ENCODE measurements at regions not wholly inside any gene's neighbourhood (a gene's known extent, or its start where the extent isn't known, plus 50 kb on each side); places are given as distances from the start of the nearest gene placed in this dataset.

GRCh38 chr14:27063959-27064358 lies 466.1 kb upstream of the NOVA1 start:
- no peak for DNase-seq (ENCODE audit: low read depth)
- TF ChIP-seq CTCF (conservative IDR thresholded peaks at IDR 0.05; ENCODE audit: low read depth, low read length), result no peak

GRCh38 chr14:27065886-27066285 lies 468.1 kb upstream of the NOVA1 start:
- no peak for TF ChIP-seq CTCF (conservative IDR thresholded peaks at IDR 0.05; ENCODE audit: low read depth, low read length)
- H3K4me3 ChIP-seq (ENCODE audit: low read length), result no peak overlapping the region
- DNase-seq (ENCODE audit: low read depth), result no peak

More at GRCh38 chr14:27063959-27064358, 466.1 kb upstream of the NOVA1 start:
- no peak overlapping the region for H3K4me3 ChIP-seq (ENCODE audit: low read length)

- no peak for DNase-seq (ENCODE audit: low read depth)
- TF ChIP-seq CTCF (conservative IDR thresholded peaks at IDR 0.05; ENCODE audit: low read depth, low read length), result no peak
- no peak overlapping the region for H3K4me3 ChIP-seq (ENCODE audit: low read length)
These were observed 470.1 kb upstream of the NOVA1 start for GRCh38 chr14:27067961-27068360.

- H3K4me3 ChIP-seq (ENCODE audit: low read length), result no peak overlapping the region
- no peak for TF ChIP-seq CTCF (conservative IDR thresholded peaks at IDR 0.05; ENCODE audit: low read depth, low read length)
- no peak for DNase-seq (ENCODE audit: low read depth)
These were observed 474.8 kb upstream of the NOVA1 start for GRCh38 chr14:27072589-27072988.

GRCh38 chr14:27075503-27075902 lies 477.7 kb upstream of the NOVA1 start:
- TF ChIP-seq CTCF (conservative IDR thresholded peaks at IDR 0.05; ENCODE audit: low read depth, low read length), result no peak
- H3K4me3 ChIP-seq (ENCODE audit: low read length), result no peak overlapping the region
- DNase-seq (ENCODE audit: low read depth), result no peak

- no peak for TF ChIP-seq CTCF (conservative IDR thresholded peaks at IDR 0.05; ENCODE audit: low read depth, low read length)
- no peak for DNase-seq (ENCODE audit: low read depth)
- no peak overlapping the region for H3K4me3 ChIP-seq (ENCODE audit: low read length)
These were observed 479.4 kb upstream of the NOVA1 start for GRCh38 chr14:27077214-27077613.

- DNase-seq (ENCODE audit: low read depth), result no peak
- H3K4me3 ChIP-seq (ENCODE audit: low read length), result no peak overlapping the region
- no peak for TF ChIP-seq CTCF (conservative IDR thresholded peaks at IDR 0.05; ENCODE audit: low read depth, low read length)
These were observed 479.9 kb upstream of the NOVA1 start for GRCh38 chr14:27077710-27078109.
